HL-60 (cell line): ENCODE measurements at regions not wholly inside any gene's neighbourhood (a gene's known extent, or its start where the extent isn't known, plus 50 kb on each side); places are given as distances from the start of the nearest gene placed in this dataset.

ENCODE experiments used
- CTCF ChIP-seq: IDR thresholded peaks from one replicate; pipeline ENCODE4 v1.5.1; 2011; ENCODE audit warnings: low read length, control low read depth, inconsistent platforms; ENCODE audit not compliant: insufficient read depth
- GABPA ChIP-seq: IDR thresholded peaks from 2 replicates; pipeline ENCODE4 v1.6.1; 2012; ENCODE audit warnings: low read depth
- POLR2AphosphoS5 ChIP-seq: IDR thresholded peaks from 2 replicates; pipeline ENCODE4 v1.6.1; 2012; ENCODE audit warnings: low read depth
- REST ChIP-seq: IDR thresholded peaks from 2 replicates; pipeline ENCODE4 v1.6.1; 2012; ENCODE audit warnings: low read depth; ENCODE audit not compliant: insufficient replicate concordance

DNA sequence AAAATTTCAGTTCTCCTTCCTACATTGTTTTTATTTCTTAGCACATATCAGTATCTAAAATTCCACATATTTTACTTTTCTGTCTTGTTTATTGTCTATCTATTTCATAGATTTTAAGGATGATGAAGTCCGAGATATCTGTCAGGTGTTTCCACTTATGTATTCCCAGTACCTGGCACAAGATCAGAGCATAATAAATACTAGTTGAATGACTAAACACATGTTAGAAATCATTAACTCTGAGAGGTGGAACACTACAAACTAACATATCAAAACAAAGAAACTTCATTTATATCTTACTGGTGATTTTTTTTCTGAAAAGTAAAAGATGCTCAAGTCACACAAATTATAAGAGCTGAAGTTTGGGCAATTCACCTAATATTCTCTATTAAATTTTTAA is 1208.3 kb downstream of the PCDH9 start:
- TF ChIP-seq CTCF (no peak), REST (no peak), GABPA (no peak), POLR2AphosphoS5 (no peak)
